Left kidney (tissue), 1 donor: ENCODE measurements at regions not wholly inside any gene's neighbourhood (a gene's known extent, or its start where the extent isn't known, plus 50 kb on each side); places are given as distances from the start of the nearest gene placed in this dataset.

Source experiments
- DNase-seq: peaks from one replicate; pipeline ENCODE4 v3.0.0-alpha.2; 2013

DNA sequence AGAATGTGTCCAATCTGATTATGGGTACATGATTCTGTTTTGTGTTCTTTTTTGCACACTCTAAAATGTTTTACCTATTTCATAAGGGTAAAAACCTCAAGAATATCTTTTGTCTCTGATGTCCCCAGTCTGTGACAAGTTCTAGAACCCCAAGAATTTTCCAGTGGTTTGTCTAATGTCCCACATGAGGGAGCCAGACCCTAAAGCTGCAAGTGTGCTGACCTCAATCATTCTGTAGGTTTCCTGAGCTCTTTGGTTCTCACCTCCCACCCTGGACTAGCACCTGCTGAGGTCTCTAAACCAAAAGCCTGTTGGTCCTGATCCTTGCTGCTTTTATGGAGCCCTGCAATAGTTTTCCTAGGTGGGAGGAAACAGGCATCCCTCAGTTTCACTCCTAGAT, 149.8 kb upstream of the MPPED2 start:
- no peak for DNase-seq

DNA sequence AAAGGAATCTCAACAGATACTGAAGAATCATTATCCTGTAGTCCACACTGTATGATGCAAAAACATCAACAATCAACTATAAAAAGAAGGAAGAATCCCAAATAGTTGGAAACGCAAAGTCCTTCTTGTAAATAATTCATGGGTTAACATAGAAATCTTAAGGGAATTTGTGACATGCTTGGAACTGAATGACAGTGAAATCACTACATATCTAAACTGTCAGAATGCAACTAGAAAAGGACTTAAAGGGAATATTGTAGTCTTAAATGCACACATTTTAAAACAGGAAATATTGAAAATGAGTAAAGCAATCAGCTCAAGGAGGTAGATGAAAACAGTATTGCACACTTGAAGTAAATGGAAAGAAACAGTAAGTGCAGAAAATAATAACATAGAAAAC, 147.6 kb upstream of the MPPED2 start:
- no peak for DNase-seq

DNA sequence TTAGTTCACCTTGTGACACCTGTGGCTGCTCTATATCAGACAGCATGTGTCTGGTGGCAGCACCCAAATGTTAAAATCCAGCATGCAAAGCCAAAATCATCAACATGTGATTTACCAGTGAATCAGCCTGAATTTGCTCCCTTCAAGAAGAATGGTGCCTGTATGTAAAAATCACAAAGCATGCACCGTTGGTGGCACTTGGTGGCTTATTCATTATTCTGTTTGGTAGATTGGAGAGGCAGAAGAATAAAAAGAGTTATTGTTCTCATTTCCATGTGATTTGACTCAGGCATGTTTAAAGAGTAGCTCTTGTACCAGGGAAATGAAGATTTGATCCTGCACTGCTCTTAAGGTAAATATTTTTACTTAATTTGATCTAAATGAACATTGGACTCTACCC, 143.9 kb upstream of the MPPED2 start:
- DNase-seq: no peak

DNA sequence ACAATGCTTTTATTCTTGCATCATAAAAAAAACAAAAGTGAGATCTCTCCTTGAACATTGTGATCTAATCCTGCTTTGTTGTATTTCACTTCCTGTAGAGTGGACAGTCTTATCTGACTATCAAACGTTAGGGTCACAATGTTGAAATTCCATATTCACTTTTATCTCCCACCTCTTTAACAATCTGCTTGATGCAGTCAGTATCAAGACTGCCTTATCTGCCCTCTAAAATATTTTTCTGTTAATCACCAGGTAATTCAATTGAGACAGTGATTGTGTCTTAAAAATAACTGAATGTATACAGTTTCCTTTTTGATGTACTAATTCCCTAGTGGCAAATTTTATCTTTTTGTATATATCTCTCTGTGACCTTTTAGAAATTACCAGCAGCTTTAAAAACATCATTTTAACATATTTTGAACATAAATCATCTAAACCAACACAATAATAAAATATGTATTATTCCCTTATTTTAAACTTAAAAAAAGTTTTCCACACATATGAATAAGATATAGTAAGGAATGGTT, 143.1 kb upstream of the MPPED2 start:
- DNase-seq: no peak

DNA sequence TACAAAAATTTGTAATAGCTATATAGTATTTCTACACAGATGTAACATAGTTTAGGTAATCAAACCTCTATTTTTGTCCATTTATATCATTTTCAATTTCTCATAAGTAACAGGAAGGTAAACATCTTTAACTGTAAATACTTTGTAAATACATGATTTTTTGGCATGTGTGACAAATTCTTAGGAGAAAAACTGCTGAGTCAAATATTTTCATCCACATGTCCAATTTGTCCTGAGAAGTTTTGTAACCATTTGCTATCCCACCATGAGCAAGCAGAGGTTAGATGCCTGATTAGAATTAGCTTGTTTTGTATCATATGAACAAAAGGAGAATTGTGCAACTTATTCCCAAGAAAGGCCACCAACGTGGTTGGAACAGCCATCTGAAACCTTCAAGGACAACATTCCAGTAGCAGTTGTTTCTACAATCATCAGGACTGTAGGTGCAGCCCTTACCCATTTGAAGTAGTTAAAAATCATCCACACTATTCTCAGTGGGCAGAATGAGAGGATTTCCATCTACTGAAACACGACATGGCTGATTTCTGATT, 139.6 kb upstream of the MPPED2 start:
- DNase-seq: no peak

DNA sequence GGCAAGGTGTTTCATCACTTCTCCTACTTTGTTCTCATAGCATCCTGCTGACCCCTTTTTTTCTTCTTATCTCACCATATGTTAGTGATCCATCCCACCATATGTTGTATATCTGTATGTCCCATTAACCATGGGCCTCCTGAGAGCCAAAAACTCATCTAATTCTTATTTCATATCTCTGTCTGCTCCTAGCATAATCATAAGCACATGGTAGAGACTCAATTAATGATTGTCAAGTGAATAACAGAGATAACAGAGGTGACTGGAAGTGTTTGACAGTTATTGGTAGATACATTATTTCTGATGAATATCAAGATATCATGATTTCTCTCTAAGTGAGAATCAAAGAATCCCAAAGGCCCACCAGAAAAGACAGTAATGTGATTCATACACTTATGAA, 138.1 kb upstream of the MPPED2 start:
- no peak for DNase-seq

DNA sequence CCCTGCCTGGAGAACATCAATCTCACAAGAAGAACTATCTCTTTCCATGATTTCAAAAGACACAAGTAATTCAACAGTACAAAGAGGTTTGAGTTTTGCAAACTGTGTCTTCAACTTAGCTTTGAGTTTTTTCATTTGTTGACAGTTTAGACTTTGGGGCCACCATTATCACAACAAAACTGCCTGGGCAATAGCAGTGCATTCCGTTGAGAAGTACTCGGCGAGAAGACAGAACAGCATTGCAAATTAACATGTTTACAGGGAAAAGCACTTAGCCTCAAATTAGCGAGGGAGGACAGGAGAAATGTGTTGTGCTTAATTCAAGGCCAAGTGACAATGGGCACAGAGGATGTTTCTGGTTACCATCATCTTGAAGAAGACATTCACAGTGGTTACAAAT, 133.2 kb upstream of the MPPED2 start:
- no peak for DNase-seq

DNA sequence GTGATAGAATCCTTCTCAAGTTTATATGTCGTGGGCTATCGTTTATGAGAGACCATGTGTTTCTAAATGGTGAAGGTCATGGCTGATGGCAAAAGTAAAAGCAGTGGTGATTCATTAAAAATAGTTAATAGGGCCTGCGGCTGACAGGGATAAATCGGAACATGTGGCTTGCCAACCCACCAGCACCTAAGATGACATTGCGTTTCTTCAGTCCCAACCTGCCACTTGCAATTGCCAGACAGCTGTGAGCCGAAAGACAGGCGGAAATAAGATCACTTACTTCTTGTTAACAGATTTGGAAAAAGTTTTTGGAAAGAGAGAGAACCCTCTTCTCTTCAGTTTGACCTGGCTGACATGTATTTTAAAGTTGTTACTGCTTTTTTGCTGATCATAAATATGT, 131.5 kb upstream of the MPPED2 start:
- DNase-seq: no peak

DNA sequence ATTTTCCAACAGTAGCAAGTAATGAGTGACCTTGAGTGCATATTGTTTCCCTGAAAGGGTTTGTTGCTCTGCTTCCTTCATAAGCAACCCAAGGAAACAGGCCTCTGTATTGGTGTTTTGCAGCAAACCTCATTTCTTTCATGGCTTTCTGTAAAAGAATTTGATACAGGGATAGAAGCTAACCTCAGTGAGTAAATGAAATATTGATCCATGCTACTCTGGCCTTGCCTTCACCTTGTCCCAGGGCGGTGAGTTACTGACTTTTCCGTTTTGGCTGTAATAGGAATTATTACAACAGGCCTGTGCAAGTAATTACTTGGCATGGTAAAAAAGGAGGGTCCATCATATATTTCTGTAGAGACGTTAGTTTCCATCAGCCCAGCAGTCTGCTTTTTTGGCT, 130.9 kb upstream of the MPPED2 start:
- DNase-seq: no peak

DNA sequence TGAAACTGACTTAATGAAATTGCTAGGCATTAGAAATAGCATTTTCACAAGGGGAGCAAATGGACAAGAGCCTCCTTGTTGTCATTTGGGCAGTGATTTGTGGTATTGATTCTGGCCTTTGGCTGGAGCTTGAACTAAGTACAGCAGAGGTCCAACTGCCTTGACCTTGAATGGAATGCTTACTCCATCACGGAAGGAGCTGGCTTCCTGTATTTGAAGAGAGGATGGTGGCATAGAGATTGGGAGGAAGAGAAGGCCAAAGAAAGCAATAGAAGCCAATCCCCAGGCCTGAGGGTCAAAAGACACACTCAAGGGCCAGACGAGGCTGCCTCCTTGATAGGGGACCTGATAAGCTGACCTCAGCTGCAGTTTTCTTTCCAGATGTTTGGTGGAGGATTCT, 126.6 kb upstream of the MPPED2 start:
- DNase-seq: no peak

DNA sequence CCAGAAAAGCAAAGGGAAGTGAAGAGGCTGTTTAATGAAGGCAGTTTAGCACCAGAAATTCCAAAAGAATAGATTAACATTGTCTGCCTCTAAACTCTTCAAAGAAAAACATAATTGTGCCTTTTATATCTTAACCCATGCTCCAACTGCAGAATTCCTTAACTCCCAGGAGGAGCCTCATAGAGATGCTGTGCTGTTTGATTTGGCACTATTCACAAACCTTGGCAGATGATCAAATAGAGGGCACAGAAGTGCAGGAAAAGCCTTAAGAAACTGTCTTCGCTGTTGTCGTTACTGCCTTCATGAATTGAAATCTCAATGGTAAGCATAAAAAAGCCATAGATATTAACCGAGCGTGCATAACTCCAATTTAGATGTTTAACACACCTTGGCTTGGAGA, 124.1 kb upstream of the MPPED2 start:
- DNase-seq: peak; percentile 14

DNA sequence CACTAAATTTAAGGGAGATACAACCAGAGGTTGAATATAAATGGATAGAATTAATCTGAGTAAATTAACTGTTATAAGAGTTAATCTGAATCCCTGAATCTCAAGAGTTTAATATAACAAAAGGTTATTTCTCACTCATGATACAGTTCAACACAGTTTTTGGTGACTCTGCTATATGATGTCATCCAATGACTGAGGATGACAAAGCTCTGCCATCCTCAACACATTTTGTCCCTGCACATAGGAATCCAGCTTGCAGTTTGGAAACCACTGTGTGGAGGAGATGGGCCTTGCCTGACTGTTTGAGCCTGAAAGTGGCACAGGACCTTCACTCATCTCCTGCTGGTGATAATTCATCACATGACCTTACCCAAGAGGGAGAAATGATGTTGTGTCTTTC, 121.0 kb upstream of the MPPED2 start:
- no peak for DNase-seq

DNA sequence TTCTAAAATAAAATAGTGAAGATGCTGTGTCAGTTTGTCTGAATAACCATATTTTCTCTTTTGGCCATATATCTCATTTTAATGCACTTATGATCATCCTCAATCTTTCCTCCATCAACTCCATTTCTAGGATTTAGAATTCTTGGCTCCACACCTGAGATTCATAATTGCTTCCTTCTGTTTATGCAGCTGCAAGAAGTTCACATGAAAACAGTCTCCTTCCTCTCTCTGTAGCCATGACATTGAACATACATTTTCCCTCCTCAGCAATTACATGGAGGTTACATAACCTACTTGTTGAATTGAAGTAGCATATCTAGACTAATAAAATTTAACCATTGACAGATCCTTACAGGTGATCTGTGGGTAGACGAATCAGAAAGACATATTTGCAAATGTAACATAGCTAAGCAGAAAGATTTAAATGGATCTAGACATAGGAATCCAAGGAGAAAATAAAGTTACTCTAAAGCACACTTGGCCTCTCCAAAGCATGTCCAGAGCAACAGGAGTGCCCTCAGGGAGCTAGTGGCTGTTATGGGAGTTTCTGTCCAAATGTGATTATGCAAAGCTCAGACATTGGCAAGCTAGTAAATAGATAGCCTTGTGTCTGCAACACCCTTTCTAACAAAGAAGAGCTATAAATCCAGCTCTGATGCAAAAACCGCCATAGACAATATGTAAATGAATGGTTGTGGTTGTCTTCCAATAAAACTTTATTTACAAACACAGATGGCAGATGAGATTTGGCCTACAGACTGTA, 119.9 kb upstream of the MPPED2 start:
- DNase-seq: no peak

DNA sequence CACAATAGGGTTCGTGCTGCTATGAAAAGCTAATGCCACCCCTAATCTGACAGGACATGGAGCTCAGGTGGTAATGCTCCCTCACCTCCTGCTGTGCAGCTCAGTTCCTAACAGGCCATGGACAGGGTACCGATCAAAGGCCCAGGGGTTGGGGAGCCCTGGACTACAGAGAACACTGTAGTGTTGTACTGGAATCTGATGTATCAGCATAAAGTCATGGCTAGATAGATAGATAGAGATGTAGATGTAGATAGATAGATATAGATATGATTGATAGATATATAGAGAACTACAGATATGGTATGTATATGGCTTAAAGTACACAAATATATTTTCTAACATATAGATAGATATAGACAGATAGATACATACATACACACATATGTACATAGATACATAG, 112.3 kb upstream of the MPPED2 start:
- DNase-seq: no peak

DNA sequence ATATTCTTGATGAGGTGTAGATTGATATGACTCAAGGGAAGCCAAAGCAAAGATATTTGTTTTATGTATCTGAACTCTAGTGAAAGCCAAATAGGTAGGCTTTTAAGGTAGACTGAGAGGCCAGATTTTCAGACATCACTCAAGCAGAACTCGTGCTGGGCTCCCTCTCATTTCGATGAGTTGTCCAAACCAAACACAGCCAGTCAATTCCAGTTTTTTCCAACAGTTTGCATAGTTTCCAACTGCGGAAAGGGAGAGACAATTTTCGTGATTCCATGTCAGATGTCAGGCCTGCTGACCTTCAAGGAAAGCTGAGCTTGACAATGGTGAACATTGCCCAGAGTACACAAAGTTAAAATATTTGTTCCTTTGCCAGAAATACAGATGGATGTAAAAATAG, 110.9 kb upstream of the MPPED2 start:
- DNase-seq: no peak

DNA sequence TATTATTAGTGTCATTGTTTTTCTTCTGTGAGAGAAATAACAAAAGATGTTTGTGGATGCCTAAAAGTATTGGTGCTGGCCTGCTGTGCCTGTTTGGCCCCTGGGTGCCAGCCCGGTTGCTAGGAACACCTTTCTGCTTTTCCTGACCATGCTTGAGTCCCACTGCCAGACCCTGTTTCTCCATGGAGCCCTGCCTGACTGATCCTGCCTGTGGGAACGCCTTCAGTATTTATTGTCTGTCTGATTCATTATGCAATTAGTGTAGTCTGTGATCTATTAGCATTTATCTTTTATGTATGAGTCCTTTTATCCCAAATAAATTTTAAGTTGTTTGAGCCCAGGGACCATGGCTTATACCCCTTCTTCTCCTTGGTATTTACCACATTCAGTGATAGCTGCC, 98.6 kb upstream of the MPPED2 start:
- no peak for DNase-seq

DNA sequence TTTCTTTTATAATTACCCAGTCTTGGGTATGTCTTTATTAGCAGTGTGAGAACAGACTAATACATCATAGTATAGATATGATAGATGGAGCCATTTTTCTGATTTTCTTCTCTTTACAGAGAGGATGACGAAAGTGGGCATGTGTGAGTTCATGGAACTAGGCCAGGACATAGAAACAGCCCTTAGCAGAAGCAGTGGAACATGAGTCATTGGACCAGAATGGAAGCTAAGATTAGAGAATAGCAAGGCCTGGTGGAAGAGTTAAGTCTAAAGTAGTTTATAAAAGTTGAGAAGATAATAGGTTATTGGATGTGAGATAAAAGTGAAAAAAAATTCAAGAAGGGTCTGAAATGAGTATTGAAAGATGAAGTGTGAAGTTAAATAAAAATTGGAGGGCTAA, 97.0 kb upstream of the MPPED2 start:
- DNase-seq: no peak

DNA sequence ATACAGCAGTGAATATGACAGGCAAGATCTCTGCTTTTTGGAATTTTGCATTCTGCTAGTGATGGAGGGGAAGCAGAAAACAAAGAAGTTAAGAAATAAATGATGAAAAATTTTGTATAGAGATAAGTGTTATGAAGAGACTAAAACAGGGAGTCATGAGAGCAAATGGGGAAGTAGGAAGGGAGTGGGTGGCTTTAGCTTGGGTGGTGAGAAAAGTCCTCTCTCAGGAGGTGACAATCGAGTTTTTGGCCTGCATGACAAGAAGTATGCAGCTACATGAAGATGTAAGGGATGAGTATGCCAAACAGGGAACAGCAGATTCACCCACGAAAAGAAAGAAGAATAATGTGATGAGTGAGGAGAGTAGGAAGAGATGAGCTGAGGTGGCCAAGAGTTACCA, 80.7 kb upstream of the MPPED2 start:
- no peak for DNase-seq

DNA sequence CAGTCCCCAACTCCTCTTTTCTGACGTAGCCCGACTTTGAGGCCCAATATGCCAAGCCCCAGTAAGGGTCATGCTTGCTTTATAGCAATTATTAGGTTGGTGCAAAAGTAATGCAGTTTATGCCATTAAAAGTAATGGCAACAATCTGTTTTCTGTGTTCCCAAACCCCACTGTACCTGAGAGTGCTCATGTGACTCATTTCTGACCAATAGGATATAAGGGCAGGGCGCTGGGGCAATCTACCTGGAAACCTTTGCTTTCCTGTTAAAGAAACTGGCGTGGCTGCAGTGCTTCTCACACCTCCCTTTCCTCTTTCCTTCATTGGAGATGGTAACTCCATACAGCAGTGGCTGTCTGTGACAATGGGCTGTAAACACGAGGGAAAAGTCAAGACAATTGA, 78.9 kb upstream of the MPPED2 start:
- DNase-seq: no peak

DNA sequence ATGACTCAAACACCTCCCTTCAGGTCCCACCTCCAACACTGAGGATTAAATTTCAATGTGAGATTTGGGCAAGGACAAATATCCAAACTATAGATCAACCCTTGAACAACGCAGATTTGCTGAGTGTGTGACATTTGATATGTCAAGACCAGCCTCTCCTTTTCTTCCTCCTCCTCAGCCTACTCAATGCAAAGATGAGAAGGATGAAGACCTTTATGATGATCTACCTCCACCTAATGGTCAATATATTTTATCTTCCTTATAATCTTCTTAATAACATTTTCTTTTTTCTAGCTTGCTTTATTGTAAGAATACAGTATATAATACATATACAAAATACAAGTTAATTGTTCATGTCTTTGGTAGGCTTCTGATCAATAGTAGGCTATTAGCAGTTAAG, 67.5 kb upstream of the MPPED2 start:
- no peak for DNase-seq

DNA sequence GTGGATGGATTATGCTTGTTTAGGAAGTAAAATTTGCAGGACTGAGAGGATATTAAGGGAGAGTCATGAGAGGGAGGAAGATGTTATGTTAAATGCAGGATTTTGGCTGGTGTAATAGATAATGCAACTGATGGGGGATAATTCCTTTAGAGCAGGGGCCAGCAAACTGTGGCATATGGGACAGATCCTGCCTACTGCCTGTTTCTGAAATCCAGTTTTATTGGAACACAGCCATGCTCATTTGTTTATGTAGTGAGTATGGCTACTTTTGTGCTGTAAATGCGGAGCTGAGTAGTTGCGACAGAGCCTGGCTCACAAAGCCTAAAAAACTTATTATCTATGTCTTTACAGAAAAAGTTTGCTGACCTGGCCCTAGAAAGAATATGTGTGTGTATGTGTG, 66.6 kb upstream of the MPPED2 start:
- DNase-seq: no peak

DNA sequence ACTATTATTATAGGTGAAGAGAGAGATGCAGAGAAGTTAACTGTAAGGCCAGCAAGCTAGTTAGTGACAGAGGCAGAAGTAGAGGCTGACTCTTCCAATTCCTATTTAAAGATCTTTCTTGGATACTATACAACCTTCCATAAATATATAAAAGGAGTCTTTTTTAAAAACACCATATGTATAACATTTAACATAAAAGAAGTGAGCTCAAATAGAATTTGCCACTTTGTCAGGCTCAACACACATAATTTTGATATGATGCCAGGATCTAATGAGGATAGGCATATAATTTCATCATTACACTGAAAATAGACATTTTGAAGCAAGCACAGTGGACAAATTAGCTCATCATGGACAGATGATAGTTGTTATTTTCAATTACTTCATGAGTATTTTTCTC, 64.1 kb upstream of the MPPED2 start:
- no peak for DNase-seq
